Vagina (tissue), 2 donors: ENCODE measurements at regions not wholly inside any gene's neighbourhood (a gene's known extent, or its start where the extent isn't known, plus 50 kb on each side); places are given as distances from the start of the nearest gene placed in this dataset.

Experiments
- CTCF ChIP-seq, 3 experiments: fragments of 450-650 bp in 2 of 3; fragments of 200-600 bp in 1 of 3; sonication (generic) in 1 of 3; IDR thresholded peaks; one replicate each; pipeline ENCODE4 v1.5.1; 2017 to 2019; ENCODE audit warnings: antibody characterized with exemption in 3 of 3, mild to moderate bottlenecking in 2 of 3, moderate library complexity in 2 of 3
- POLR2A ChIP-seq, 2 donors: fragments of 450-650 bp; IDR thresholded peaks; one replicate each; pipeline ENCODE4 v1.6.1; 2017; ENCODE audit warnings: antibody characterized with exemption in 2 of 2, mild to moderate bottlenecking in 2 of 2, moderate library complexity in 2 of 2
- POLR2AphosphoS5 ChIP-seq, 2 donors: sonication (generic); formaldehyde crosslinking; IDR thresholded peaks; one replicate each; pipeline ENCODE4 v1.9.0; 2017; ENCODE audit warnings: antibody characterized with exemption in 2 of 2, mild to moderate bottlenecking in 2 of 2, low read depth in 1 of 2; ENCODE audit not compliant: insufficient read depth in 1 of 2

- TF ChIP-seq CTCF (IDR thresholded peaks at IDR 0.05) (no peak), POLR2A (IDR thresholded peaks at IDR 0.05) (no peak), POLR2AphosphoS5 (IDR thresholded peaks at IDR 0.05; ENCODE audit: insufficient read depth in 1 of 2, low read depth in 1 of 2) (no peak)
These were observed 389.3 kb downstream of the BMP4 start for GRCh38 chr14:53567236-53567780.
